GM21717 (cell line): ENCODE measurements at regions not wholly inside any gene's neighbourhood (a gene's known extent, or its start where the extent isn't known, plus 50 kb on each side); places are given as distances from the start of the nearest gene placed in this dataset.

Experiments used
- ATAC-seq: cut with Tn5 transposase; IDR thresholded peaks from one replicate; pipeline ENCODE4 v1.9.1; 2021; ENCODE audit warnings: mild to moderate bottlenecking, moderate library complexity; ENCODE audit not compliant: unreplicated experiment

- ATAC-seq: no peak
Observed at GRCh38 chr6:19637010-19637409, 200.2 kb upstream of the ID4 start.

GRCh38 chr6:19638931-19639330 is 198.2 kb upstream of the ID4 start:
- ATAC-seq: no peak

- ATAC-seq: no peak
Observed at GRCh38 chr6:19643287-19643686, 193.9 kb upstream of the ID4 start.

GRCh38 chr6:19643713-19644112 is 193.5 kb upstream of the ID4 start:
- ATAC-seq: no peak

GRCh38 chr6:19655744-19656143 is 181.4 kb upstream of the ID4 start:
- ATAC-seq: no peak

- no peak for ATAC-seq
Observed at GRCh38 chr6:19660123-19660910, 176.9 kb upstream of the ID4 start.

GRCh38 chr6:19662911-19663310 is 174.3 kb upstream of the ID4 start:
- ATAC-seq: no peak

GRCh38 chr6:19663479-19663878 is 173.7 kb upstream of the ID4 start:
- no peak for ATAC-seq

- ATAC-seq: no peak
Observed at GRCh38 chr6:19664050-19664449, 173.1 kb upstream of the ID4 start.

GRCh38 chr6:19664878-19665612 is 172.1 kb upstream of the ID4 start:
- ATAC-seq: no peak

- no peak for ATAC-seq
Observed at GRCh38 chr6:19665613-19665909, 171.6 kb upstream of the ID4 start.

GRCh38 chr6:19668710-19669109 is 168.5 kb upstream of the ID4 start:
- no peak for ATAC-seq

GRCh38 chr6:19669206-19669605 is 168.0 kb upstream of the ID4 start:
- ATAC-seq: no peak

GRCh38 chr6:19682859-19683258 is 154.3 kb upstream of the ID4 start:
- ATAC-seq: no peak

- ATAC-seq: no peak
Observed at GRCh38 chr6:19690325-19691075, 146.7 kb upstream of the ID4 start.

GRCh38 chr6:19691465-19692167 is 145.6 kb upstream of the ID4 start:
- no peak for ATAC-seq

- ATAC-seq: no peak
Observed at GRCh38 chr6:19692506-19693298, 144.5 kb upstream of the ID4 start.

- no peak for ATAC-seq
Observed at GRCh38 chr6:19694697-19695096, 142.5 kb upstream of the ID4 start.

GRCh38 chr6:19697744-19698290 is 139.4 kb upstream of the ID4 start:
- no peak for ATAC-seq

- no peak for ATAC-seq
Observed at GRCh38 chr6:19699932-19700331, 137.2 kb upstream of the ID4 start.
